ENCODE measurements at regions not wholly inside any gene's neighbourhood (a gene's known extent, or its start where the extent isn't known, plus 50 kb on each side); places are given as distances from the start of the nearest gene placed in this dataset.

DNA sequence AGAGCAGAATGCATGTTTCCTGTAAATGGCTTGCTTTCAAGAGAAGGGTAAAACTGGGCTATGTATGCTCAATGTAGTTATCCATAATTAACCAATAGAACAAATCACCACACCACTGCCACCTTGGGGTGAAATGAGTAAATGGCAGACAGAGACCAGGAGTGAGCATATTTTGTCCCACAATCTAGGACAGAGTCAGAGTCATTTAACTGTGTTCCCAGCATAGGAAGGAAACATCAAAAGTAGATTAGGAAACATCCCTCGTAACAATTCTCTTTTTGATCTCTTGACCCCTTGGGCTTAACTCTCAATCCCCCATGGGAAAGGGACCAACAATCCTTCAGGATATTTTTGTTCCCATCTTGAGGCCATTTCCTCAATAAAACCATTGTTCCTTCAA lies 224.8 kb downstream of the NHLRC3 start:
- WGBS, result 28% methylated on average over 1 of the region's 1 CpG
- Histone ChIP-seq H2BK15ac (ENCODE audit: low read depth, poor library complexity, severe bottlenecking) (no peak overlapping the region), H3K4me2 (ENCODE audit: low read length, poor library complexity, severe bottlenecking) (no peak overlapping the region), H3K9me3 (ENCODE audit: control insufficient read depth, low read length) (no peaks in the 10 kb centered on the region), H3K4ac (ENCODE audit: low read depth in 1 of 2, low read length in 2 of 2) (no peak overlapping the region), H3K4me3 (ENCODE audit: insufficient read depth in 1 of 2, low read depth in 1 of 2, low read length in 2 of 2) (no peak overlapping the region), H3K36me3 (ENCODE audit: control insufficient read depth in 1 of 2, insufficient read depth in 2 of 2, low read depth in 1 of 2, low read length in 2 of 2) (no peaks in the 10 kb centered on the region), H3K27me3 (ENCODE audit: control insufficient read depth in 1 of 2, insufficient read depth in 1 of 2, low read length in 2 of 2) (no peaks in the 10 kb centered on the region), H4K8ac (ENCODE audit: low read length) (no peak overlapping the region), H2AK5ac (ENCODE audit: low read length, severe bottlenecking) (no peak overlapping the region), H3K27ac (ENCODE audit: low read length, poor library complexity, severe bottlenecking) (no peak overlapping the region), H4K91ac (ENCODE audit: low read length) (no peak overlapping the region), H2BK12ac (ENCODE audit: low read length in 2 of 2) (no peak overlapping the region), H3K79me1 (replicated peaks; ENCODE audit: low read length, poor library complexity, severe bottlenecking) (no peaks in the 10 kb centered on the region), H2AFZ (ENCODE audit: low read depth, low read length) (no peak overlapping the region), H3K23ac (ENCODE audit: low read length in 2 of 2) (no peak overlapping the region), H3K14ac (ENCODE audit: low read length in 2 of 2) (no peak overlapping the region), H3K18ac (ENCODE audit: low read depth in 1 of 2, low read length in 2 of 2) (no peak overlapping the region), H3K4me1 (ENCODE audit: control insufficient read depth, insufficient read depth, low read depth, low read length) (no peaks in the 10 kb centered on the region), H2BK5ac (ENCODE audit: low read depth, low read length, poor library complexity, severe bottlenecking) (no peak overlapping the region), H3K9ac (ENCODE audit: low read length) (no peak overlapping the region), H2BK120ac (ENCODE audit: low read depth, low read length) (no peak overlapping the region)
- peak; percentile 52 for DNase-seq

- Histone ChIP-seq H2AK5ac (ENCODE audit: low read length, severe bottlenecking) (no peak overlapping the region), H3K4ac (ENCODE audit: low read depth in 1 of 2, low read length in 2 of 2) (no peak overlapping the region), H3K27ac (ENCODE audit: low read length, poor library complexity, severe bottlenecking) (no peak overlapping the region), H3K27me3 (ENCODE audit: control insufficient read depth in 1 of 2, insufficient read depth in 1 of 2, low read length in 2 of 2) (peaks cover 0 to 3% of the 10 kb centered on the region in 2 experiments), H3K4me3 (ENCODE audit: insufficient read depth in 1 of 2, low read depth in 1 of 2, low read length in 2 of 2) (no peak overlapping the region), H3K79me1 (replicated peaks; ENCODE audit: low read length, poor library complexity, severe bottlenecking) (no peaks in the 10 kb centered on the region), H2BK120ac (ENCODE audit: low read depth, low read length) (no peak overlapping the region), H2BK5ac (ENCODE audit: low read depth, low read length, poor library complexity, severe bottlenecking) (no peak overlapping the region), H4K91ac (ENCODE audit: low read length) (no peak overlapping the region), H3K9me3 (ENCODE audit: control insufficient read depth, low read length) (no peaks in the 10 kb centered on the region), H3K4me1 (ENCODE audit: control insufficient read depth, insufficient read depth, low read depth, low read length) (no peaks in the 10 kb centered on the region), H4K8ac (ENCODE audit: low read length) (no peak overlapping the region), H3K4me2 (ENCODE audit: low read length, poor library complexity, severe bottlenecking) (no peak overlapping the region), H2BK15ac (ENCODE audit: low read depth, poor library complexity, severe bottlenecking) (no peak overlapping the region), H2BK12ac (ENCODE audit: low read length in 2 of 2) (no peak overlapping the region), H2AFZ (ENCODE audit: low read depth, low read length) (no peak overlapping the region), H3K36me3 (ENCODE audit: control insufficient read depth in 1 of 2, insufficient read depth in 2 of 2, low read depth in 1 of 2, low read length in 2 of 2) (no peaks in the 10 kb centered on the region), H3K23ac (ENCODE audit: low read length in 2 of 2) (no peak overlapping the region), H3K14ac (ENCODE audit: low read length in 2 of 2) (no peak overlapping the region), H3K18ac (ENCODE audit: low read depth in 1 of 2, low read length in 2 of 2) (no peak overlapping the region), H3K9ac (ENCODE audit: low read length) (no peak overlapping the region)
- no peak for DNase-seq
- WGBS, result 86% methylated on average over 1 of the region's 2 CpGs
These were observed 225.3 kb downstream of the NHLRC3 start for GRCh38 chr13:39263531-39263930.

DNA sequence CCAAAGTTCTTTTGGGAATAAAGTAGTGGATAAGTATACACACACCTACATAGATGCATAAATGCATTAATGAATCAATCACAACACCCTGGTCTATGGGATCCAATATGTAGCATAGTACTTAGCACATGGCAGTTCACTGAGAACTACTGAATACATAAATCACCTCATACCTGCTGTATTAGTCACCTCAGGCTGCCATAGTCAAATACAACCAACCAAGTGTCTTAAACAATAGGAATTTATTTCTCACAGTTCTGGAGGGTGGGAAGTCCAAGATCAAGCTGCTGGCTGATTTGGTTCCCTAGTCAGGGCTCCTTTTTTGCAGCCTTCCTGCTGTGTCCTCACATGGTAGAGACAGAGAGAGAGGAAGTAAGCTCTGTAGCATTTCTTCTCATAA lies 228.2 kb downstream of the NHLRC3 start:
- H3K4ac ChIP-seq (ENCODE audit: low read depth in 1 of 2, low read length in 2 of 2), result no peak overlapping the region
- H3K79me1 ChIP-seq (replicated peaks; ENCODE audit: low read length, poor library complexity, severe bottlenecking), result no peaks in the 10 kb centered on the region
- no peak overlapping the region for H3K14ac ChIP-seq (ENCODE audit: low read length in 2 of 2)
- no peaks in the 10 kb centered on the region for H3K4me1 ChIP-seq (ENCODE audit: control insufficient read depth, insufficient read depth, low read depth, low read length)
- H2BK120ac ChIP-seq (ENCODE audit: low read depth, low read length), result no peak overlapping the region
- H3K18ac ChIP-seq (ENCODE audit: low read depth in 1 of 2, low read length in 2 of 2), result no peak overlapping the region
- H2BK15ac ChIP-seq (ENCODE audit: low read depth, poor library complexity, severe bottlenecking), result no peak overlapping the region
- H3K4me3 ChIP-seq (ENCODE audit: insufficient read depth in 1 of 2, low read depth in 1 of 2, low read length in 2 of 2), result no peak overlapping the region
- no peak overlapping the region for H2AFZ ChIP-seq (ENCODE audit: low read depth, low read length)
- DNase-seq, result no peak
- H3K36me3 ChIP-seq (ENCODE audit: control insufficient read depth in 1 of 2, insufficient read depth in 2 of 2, low read depth in 1 of 2, low read length in 2 of 2), result no peaks in the 10 kb centered on the region
- H2BK5ac ChIP-seq (ENCODE audit: low read depth, low read length, poor library complexity, severe bottlenecking), result no peak overlapping the region
- H4K91ac ChIP-seq (ENCODE audit: low read length), result no peak overlapping the region
- no peak overlapping the region for H4K8ac ChIP-seq (ENCODE audit: low read length)
- H3K4me2 ChIP-seq (ENCODE audit: low read length, poor library complexity, severe bottlenecking), result no peak overlapping the region
- no peaks in the 10 kb centered on the region for H3K9me3 ChIP-seq (ENCODE audit: control insufficient read depth, low read length)
- no peak overlapping the region for H2BK12ac ChIP-seq (ENCODE audit: low read length in 2 of 2)
- H2AK5ac ChIP-seq (ENCODE audit: low read length, severe bottlenecking), result no peak overlapping the region
- no peak overlapping the region for H3K27ac ChIP-seq (ENCODE audit: low read length, poor library complexity, severe bottlenecking)
- H3K9ac ChIP-seq (ENCODE audit: low read length), result no peak overlapping the region
- peaks cover 0 to 5% of the 10 kb centered on the region in 2 experiments for H3K27me3 ChIP-seq (ENCODE audit: control insufficient read depth in 1 of 2, insufficient read depth in 1 of 2, low read length in 2 of 2)
- H3K23ac ChIP-seq (ENCODE audit: low read length in 2 of 2), result no peak overlapping the region

DNA sequence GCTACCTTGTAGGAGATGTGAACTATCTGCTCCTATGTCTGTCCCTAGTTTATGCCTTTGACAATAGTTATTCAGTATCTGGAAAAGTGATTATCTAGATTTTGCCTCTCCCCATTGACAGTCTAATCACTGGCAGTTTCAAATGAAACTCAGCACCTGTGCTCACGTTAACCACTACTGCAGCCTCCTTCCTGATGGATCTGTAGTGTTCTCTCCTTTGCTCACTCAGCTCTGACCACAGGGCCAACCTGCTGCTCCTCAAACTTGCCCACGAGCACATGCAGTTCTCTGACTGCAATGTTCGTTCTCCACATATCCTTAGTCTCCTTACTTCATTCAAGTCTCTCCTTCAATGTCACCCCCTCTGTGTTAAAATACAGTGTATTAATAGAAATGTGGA lies 230.1 kb downstream of the NHLRC3 start:
- Histone ChIP-seq H3K27me3 (ENCODE audit: control insufficient read depth in 1 of 2, insufficient read depth in 1 of 2, low read length in 2 of 2) (peaks cover 0 to 5% of the 10 kb centered on the region in 2 experiments), H3K27ac (ENCODE audit: low read length, poor library complexity, severe bottlenecking) (no peak overlapping the region), H2AK5ac (ENCODE audit: low read length, severe bottlenecking) (no peak overlapping the region), H4K91ac (ENCODE audit: low read length) (no peak overlapping the region), H2AFZ (ENCODE audit: low read depth, low read length) (no peak overlapping the region), H2BK12ac (ENCODE audit: low read length in 2 of 2) (peak overlapping the region in 1 of 2 experiments; percentile 42), H3K23ac (ENCODE audit: low read length in 2 of 2) (no peak overlapping the region), H3K4me1 (ENCODE audit: control insufficient read depth, insufficient read depth, low read depth, low read length) (no peaks in the 10 kb centered on the region), H3K14ac (ENCODE audit: low read length in 2 of 2) (peak overlapping the region in 1 of 2 experiments; percentile 65), H3K9me3 (ENCODE audit: control insufficient read depth, low read length) (no peaks in the 10 kb centered on the region), H2BK120ac (ENCODE audit: low read depth, low read length) (no peak overlapping the region), H3K4me3 (ENCODE audit: insufficient read depth in 1 of 2, low read depth in 1 of 2, low read length in 2 of 2) (no peak overlapping the region), H2BK5ac (ENCODE audit: low read depth, low read length, poor library complexity, severe bottlenecking) (no peak overlapping the region), H2BK15ac (ENCODE audit: low read depth, poor library complexity, severe bottlenecking) (no peak overlapping the region), H4K8ac (ENCODE audit: low read length) (no peak overlapping the region), H3K79me1 (replicated peaks; ENCODE audit: low read length, poor library complexity, severe bottlenecking) (no peaks in the 10 kb centered on the region), H3K9ac (ENCODE audit: low read length) (no peak overlapping the region), H3K4me2 (ENCODE audit: low read length, poor library complexity, severe bottlenecking) (no peak overlapping the region), H3K36me3 (ENCODE audit: control insufficient read depth in 1 of 2, insufficient read depth in 2 of 2, low read depth in 1 of 2, low read length in 2 of 2) (no peaks in the 10 kb centered on the region), H3K4ac (ENCODE audit: low read depth in 1 of 2, low read length in 2 of 2) (no peak overlapping the region), H3K18ac (ENCODE audit: low read depth in 1 of 2, low read length in 2 of 2) (peak overlapping the region in 1 of 2 experiments; percentile 21)
- DNase-seq, result no peak
- WGBS, result 74% methylated on average over 2 of the region's 3 CpGs
